ENCODE measurements at regions not wholly inside any gene's neighbourhood (a gene's known extent, or its start where the extent isn't known, plus 50 kb on each side); places are given as distances from the start of the nearest gene placed in this dataset.

GRCh38 chr2:142598846-142599245, 278.6 kb upstream of the KYNU start:
- H3K36me3 ChIP-seq (ENCODE audit: insufficient read depth, low read length), result no peaks in the 10 kb centered on the region
- no peaks in the 10 kb centered on the region for H3K79me2 ChIP-seq (ENCODE audit: insufficient read depth, low read length)
- TF ChIP-seq CTCF (IDR thresholded peaks at IDR 0.05; ENCODE audit: extremely low read depth, low read depth, low read length), result no peak
- no peaks in the 10 kb centered on the region for H3K9me3 ChIP-seq (ENCODE audit: low read depth, low read length)
- no peak overlapping the region for H3K4me2 ChIP-seq (ENCODE audit: insufficient read depth, low read length)
- H2AFZ ChIP-seq (ENCODE audit: low read length), result no peak overlapping the region
- no peak overlapping the region for H3K27ac ChIP-seq (ENCODE audit: low read depth, low read length)
- no peak for DNase-seq (ENCODE audit: insufficient read length, low spot score, missing footprints)
- H3K4me1 ChIP-seq (ENCODE audit: insufficient read depth, low read length), result no peaks in the 10 kb centered on the region
- H3K27me3 ChIP-seq (ENCODE audit: insufficient read depth, low read length), result no peaks in the 10 kb centered on the region
- H4K20me1 ChIP-seq (ENCODE audit: insufficient read depth, low read length), result no peaks in the 10 kb centered on the region
- H3K4me3 ChIP-seq (ENCODE audit: insufficient read depth, low read length), result no peak overlapping the region

GRCh38 chr2:142596334-142597088, 281.0 kb upstream of the KYNU start:
- Histone ChIP-seq H3K4me2 (ENCODE audit: insufficient read depth, low read length) (no peak overlapping the region), H4K20me1 (ENCODE audit: insufficient read depth, low read length) (no peaks in the 10 kb centered on the region), H3K9me3 (ENCODE audit: low read depth, low read length) (no peaks in the 10 kb centered on the region), H2AFZ (ENCODE audit: low read length) (no peak overlapping the region), H3K4me1 (ENCODE audit: insufficient read depth, low read length) (no peaks in the 10 kb centered on the region), H3K27me3 (ENCODE audit: insufficient read depth, low read length) (no peaks in the 10 kb centered on the region), H3K79me2 (ENCODE audit: insufficient read depth, low read length) (no peaks in the 10 kb centered on the region), H3K36me3 (ENCODE audit: insufficient read depth, low read length) (no peaks in the 10 kb centered on the region), H3K27ac (ENCODE audit: low read depth, low read length) (no peak overlapping the region), H3K4me3 (ENCODE audit: insufficient read depth, low read length) (no peak overlapping the region)
- no peak for TF ChIP-seq CTCF (IDR thresholded peaks at IDR 0.05; ENCODE audit: extremely low read depth, low read depth, low read length)
- no peak for DNase-seq (ENCODE audit: insufficient read length, low spot score, missing footprints)

- H3K27ac ChIP-seq (ENCODE audit: low read depth, low read length), result no peak overlapping the region
- TF ChIP-seq CTCF (IDR thresholded peaks at IDR 0.05; ENCODE audit: extremely low read depth, low read depth, low read length), result no peak
- no peaks in the 10 kb centered on the region for H3K36me3 ChIP-seq (ENCODE audit: insufficient read depth, low read length)
- no peaks in the 10 kb centered on the region for H4K20me1 ChIP-seq (ENCODE audit: insufficient read depth, low read length)
- H2AFZ ChIP-seq (ENCODE audit: low read length), result no peak overlapping the region
- no peaks in the 10 kb centered on the region for H3K4me1 ChIP-seq (ENCODE audit: insufficient read depth, low read length)
- H3K4me2 ChIP-seq (ENCODE audit: insufficient read depth, low read length), result no peak overlapping the region
- H3K27me3 ChIP-seq (ENCODE audit: insufficient read depth, low read length), result no peaks in the 10 kb centered on the region
- no peak overlapping the region for H3K4me3 ChIP-seq (ENCODE audit: insufficient read depth, low read length)
- H3K9me3 ChIP-seq (ENCODE audit: low read depth, low read length), result no peaks in the 10 kb centered on the region
- no peaks in the 10 kb centered on the region for H3K79me2 ChIP-seq (ENCODE audit: insufficient read depth, low read length)
- DNase-seq (ENCODE audit: insufficient read length, low spot score, missing footprints), result no peak
Observed at GRCh38 chr2:142594935-142595334, 282.5 kb upstream of the KYNU start.

- DNase-seq (ENCODE audit: insufficient read length, low spot score, missing footprints), result no peak
- TF ChIP-seq CTCF (IDR thresholded peaks at IDR 0.05; ENCODE audit: extremely low read depth, low read depth, low read length), result no peak
- Histone ChIP-seq H2AFZ (ENCODE audit: low read length) (no peak overlapping the region), H3K4me3 (ENCODE audit: insufficient read depth, low read length) (no peak overlapping the region), H3K79me2 (ENCODE audit: insufficient read depth, low read length) (no peaks in the 10 kb centered on the region), H3K9me3 (ENCODE audit: low read depth, low read length) (no peaks in the 10 kb centered on the region), H3K4me2 (ENCODE audit: insufficient read depth, low read length) (no peak overlapping the region), H3K27me3 (ENCODE audit: insufficient read depth, low read length) (no peaks in the 10 kb centered on the region), H3K27ac (ENCODE audit: low read depth, low read length) (no peak overlapping the region), H3K4me1 (ENCODE audit: insufficient read depth, low read length) (no peaks in the 10 kb centered on the region), H4K20me1 (ENCODE audit: insufficient read depth, low read length) (no peaks in the 10 kb centered on the region), H3K36me3 (ENCODE audit: insufficient read depth, low read length) (no peaks in the 10 kb centered on the region)
Observed at GRCh38 chr2:142592171-142592570, 285.3 kb upstream of the KYNU start.

Measured in osteoblast (primary cell).